ENCODE measurements at regions not wholly inside any gene's neighbourhood (a gene's known extent, or its start where the extent isn't known, plus 50 kb on each side); places are given as distances from the start of the nearest gene placed in this dataset.

DNA sequence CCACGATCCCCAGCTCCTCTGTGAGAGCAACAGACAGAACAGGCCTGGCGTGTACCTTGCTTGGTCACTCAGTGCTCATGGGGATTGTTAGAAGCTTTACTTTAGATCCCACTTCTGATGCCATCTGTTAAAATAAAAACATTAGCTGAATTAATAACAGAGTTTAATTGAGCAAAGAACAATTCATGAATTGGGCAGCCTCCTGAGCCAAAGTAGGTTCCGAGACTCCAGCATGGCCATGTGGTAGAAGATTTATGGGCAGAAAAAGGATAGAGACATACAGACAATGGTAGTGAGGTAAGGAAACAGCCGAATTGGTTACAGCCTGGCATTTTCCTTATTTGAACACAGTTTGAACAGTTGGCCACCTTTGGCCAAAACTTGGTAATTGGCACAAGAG, 223.9 kb upstream of the TRPC4 start:
- no peak for TF ChIP-seq POLR2A (IDR thresholded peaks at IDR 0.05)
- TF ChIP-seq, protein P1, sequence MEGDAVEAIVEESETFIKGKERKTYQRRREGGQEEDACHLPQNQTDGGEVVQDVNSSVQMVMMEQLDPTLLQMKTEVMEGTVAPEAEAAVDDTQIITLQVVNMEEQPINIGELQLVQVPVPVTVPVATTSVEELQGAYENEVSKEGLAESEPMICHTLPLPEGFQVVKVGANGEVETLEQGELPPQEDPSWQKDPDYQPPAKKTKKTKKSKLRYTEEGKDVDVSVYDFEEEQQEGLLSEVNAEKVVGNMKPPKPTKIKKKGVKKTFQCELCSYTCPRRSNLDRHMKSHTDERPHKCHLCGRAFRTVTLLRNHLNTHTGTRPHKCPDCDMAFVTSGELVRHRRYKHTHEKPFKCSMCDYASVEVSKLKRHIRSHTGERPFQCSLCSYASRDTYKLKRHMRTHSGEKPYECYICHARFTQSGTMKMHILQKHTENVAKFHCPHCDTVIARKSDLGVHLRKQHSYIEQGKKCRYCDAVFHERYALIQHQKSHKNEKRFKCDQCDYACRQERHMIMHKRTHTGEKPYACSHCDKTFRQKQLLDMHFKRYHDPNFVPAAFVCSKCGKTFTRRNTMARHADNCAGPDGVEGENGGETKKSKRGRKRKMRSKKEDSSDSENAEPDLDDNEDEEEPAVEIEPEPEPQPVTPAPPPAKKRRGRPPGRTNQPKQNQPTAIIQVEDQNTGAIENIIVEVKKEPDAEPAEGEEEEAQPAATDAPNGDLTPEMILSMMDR (IDR thresholded peaks at IDR 0.05): no peak

Data from adrenal gland (tissue), 5 donors.